ENCODE measurements at regions not wholly inside any gene's neighbourhood (a gene's known extent, or its start where the extent isn't known, plus 50 kb on each side); places are given as distances from the start of the nearest gene placed in this dataset.
"Not testable (repeated sequence)": the region's sequence is repeated elsewhere in the genome, so short reads cannot be mapped to it uniquely, and the experiment has no call there.

DNA sequence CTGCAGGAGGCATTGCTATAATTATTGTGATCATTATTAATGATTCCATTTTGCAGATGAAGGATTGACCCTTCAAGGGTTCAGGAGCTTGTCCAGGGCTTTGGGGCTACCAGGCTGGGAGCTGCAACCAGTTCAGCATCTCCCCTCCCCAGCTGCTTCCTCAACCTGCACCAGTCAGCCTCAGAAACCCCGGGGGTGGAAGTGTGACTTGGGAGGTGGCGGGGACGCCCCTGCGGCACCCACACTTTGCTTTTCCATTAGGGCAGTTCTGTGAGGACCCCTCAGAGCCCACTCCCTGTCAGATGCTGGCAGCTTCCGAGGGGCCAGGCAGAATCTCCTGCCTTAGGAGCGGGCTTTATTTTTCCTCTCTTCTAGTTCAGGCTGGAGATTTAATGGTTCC, 85.6 kb downstream of the OLFM1 start:
- no peak for DNase-seq (ENCODE audit: low read depth)

DNA sequence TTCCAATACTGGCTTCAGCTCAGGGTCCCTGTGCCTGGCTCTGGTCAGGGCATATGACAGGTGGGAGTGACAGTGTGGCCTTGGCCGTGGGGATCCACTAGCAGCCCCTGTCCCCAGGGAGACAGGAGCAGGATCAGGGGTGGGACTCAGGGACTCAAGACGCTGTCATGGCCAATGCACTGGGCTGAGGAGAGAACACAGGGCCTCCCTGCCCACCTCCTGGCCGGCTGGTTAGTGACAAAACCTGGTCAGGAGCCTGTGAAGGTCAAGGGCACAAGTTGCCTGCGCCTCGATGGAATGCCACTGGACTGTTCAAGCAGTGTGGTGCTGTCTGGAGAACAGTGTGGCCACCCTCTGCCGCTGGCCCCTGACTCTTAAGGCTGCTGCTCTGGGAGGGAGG, 86.8 kb downstream of the OLFM1 start:
- no peak for DNase-seq (ENCODE audit: low read depth)

DNA sequence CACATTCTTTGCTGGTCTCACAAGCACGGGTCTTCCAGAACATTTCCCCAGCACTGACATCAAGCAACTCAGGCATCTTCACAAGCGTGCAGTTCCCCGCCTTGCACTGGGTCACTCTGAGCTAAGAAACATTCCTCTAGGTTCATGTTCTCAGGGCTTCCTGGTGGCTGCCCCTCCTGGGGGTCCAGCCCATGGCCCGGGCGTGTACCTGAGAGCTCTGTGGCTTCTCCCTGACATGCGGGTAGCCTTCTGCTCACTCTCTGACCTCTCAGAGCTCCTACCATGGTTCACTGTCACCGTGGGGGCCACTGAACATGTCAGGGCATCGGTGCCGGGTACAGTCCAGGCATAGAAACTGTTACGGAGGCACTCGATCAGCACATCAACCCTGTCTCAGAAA, 87.5 kb downstream of the OLFM1 start:
- no peak for DNase-seq (ENCODE audit: low read depth)

DNA sequence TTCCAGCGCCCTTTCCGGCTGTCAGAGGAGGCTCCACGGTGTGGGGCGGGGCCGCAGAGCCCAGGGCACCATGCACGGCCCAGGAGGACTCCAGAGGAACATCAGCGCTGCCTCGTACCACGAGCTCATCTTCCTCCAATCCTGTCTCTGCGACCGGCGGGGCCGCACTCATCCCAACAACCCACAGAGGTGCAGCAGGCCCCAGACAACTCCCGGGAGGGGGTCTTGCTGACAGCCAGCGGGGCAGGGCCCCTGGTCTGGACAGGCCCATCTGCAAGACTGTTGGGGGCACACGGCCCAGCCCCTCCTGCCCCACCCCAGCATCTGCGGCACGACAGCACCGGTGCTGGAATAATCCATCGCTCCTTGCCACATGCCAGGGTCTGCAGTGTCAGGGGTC, 88.8 kb downstream of the OLFM1 start:
- no peak for DNase-seq (ENCODE audit: low read depth)

DNA sequence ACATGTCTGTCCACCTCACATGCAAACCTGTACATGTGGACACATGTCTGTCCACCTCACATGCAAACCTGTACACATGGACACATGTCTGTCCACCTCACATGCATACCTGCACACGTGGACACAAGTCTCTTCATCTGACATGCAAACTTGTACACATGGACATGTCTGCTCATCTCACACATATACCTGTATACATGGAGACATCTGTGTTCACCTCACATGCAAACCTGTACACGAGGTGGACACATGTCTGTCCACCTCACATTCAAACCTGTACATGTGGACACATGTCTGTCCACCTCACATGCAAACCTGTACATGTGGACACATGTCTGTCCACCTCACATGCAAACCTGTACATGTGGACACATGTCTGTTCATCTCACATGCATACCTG, 90.1 kb downstream of the OLFM1 start:
- not testable (repeated sequence) for DNase-seq (ENCODE audit: low read depth)

DNA sequence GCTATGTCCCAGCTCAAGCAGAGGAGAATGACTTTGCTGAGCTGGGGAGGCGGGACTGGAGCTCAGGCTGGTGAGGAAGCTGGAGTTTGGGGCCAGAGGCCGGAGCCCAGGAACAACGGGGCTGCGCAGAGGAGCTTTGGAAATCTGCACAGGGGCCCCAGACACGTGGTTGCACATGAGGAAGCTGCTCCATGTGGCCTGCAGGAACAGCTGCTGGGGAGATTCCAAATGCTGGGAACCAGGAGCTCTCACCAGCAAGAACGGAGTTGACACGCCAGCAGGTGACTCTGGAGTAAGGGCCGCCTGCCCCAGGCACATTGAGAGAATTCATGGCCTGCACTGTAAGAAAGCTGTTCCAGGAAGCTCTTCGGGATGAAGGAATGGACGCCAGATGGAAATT, 91.0 kb downstream of the OLFM1 start:
- no peak for DNase-seq (ENCODE audit: low read depth)

DNA sequence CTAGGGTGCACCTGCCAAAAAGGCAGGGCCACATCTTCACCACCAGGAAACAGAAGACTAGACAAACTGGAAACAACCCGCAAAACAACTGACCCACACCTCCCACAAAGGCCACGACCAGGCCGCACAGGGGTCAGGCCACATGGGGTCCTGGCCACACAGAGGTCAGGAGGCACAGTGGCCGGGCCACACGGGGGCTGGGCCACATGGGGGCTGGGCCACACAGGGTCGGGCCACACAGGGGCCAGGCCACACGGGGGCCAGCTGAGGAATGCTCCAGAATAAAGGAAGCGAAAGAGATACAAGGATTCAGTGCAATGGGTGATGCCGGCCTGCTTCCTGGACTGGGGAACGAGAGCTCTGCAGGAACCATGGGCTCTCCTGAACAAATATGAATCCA, 91.6 kb downstream of the OLFM1 start:
- DNase-seq (ENCODE audit: low read depth): no peak

DNA sequence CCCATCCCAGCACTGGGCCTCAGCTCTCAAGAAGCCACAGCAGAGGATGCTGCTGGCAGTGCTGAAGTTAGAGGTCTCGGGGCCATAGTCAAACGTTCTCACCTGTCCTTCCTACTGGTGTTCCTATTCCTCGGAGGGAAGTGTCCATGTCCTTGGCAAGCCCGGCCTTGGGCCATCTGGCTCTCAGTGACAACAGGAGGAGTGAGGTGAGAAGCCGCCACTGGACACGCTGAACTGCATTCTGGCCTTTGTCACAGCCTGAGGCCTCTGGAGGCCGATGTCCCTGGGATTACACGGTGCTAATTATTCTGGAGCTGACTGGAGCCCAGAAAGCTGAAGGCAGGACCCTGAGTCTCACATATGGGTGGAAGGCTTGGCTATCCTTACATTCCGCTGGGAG, 92.5 kb downstream of the OLFM1 start:
- DNase-seq (ENCODE audit: low read depth): no peak

DNA sequence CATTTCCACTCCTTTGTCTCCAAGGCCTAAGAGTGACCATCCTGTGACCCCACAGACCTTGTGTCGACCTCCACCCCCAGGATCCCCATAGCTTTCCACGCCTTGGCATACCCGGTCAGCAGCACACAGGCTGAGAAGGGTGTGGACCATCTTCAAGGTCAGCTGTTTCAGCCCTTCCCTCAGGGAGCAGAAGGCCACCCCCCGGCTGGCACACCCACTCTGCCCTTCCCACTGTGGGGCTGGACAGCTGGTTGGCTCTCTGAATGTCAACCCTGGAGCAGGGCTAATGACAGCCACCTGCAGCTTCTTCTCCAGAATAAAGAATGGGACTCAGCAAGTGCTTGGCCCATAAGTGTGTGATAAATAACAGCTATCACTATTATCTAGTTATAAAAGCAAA, 93.1 kb downstream of the OLFM1 start:
- no peak for DNase-seq (ENCODE audit: low read depth)

DNA sequence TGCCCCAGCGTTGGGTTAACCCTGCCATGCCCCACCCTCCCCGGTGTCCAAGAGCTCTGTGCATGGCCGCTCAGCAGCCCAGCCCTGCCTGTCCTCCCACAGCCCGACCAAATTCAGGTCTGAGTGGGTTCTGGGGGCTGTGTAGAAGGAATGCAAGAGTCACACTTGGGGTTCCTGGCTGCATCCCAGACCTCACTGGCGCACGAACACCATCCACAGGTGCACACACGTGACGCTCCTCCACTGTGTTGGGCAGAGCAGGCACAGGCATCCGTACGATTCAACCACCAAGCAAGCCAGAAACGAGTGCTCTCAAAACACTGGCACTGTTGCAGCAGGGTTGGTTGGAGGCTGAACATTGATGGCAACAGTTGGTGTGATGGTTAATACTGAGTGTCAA, 93.9 kb downstream of the OLFM1 start:
- DNase-seq (ENCODE audit: low read depth): no peak

DNA sequence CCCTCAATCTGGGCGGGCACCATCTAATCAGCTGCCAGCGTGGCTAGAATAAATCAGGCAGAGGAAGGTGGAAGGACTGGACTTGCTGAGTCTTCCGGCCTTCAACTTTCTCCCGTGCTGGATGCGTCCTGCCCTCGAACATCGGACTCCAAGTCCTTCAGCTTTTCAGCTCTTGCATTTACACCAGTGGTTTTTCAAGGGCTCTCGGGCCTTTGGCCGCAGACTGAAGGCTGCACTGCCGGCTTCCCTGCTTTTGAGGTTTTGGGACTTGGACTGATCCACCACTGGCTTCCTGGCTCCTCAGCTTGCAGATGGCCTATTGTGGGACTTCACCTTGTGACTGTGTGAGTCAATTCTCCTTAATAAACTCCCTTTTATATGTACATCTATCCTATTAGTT, 94.4 kb downstream of the OLFM1 start:
- DNase-seq (ENCODE audit: low read depth): not testable (repeated sequence)

DNA sequence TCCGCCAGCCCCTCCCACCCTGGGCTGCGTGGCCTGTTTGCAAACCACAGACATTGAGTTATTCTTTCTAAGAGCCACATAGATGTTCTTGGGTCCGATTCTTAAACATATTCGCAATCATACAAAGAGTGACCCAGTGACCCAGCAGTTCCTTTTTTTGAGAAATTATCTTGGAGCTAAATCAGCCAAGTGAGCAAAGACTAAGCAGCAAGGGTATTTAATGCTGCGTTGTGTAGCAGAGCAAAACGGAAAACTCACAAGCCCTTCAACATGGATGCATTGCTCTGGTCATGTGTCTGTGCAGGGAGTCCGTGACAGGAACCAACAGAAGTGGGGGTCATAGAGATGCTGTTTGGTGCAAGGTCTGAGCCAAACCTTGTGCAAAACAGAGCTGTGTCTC, 95.6 kb downstream of the OLFM1 start:
- DNase-seq (ENCODE audit: low read depth): no peak

DNA sequence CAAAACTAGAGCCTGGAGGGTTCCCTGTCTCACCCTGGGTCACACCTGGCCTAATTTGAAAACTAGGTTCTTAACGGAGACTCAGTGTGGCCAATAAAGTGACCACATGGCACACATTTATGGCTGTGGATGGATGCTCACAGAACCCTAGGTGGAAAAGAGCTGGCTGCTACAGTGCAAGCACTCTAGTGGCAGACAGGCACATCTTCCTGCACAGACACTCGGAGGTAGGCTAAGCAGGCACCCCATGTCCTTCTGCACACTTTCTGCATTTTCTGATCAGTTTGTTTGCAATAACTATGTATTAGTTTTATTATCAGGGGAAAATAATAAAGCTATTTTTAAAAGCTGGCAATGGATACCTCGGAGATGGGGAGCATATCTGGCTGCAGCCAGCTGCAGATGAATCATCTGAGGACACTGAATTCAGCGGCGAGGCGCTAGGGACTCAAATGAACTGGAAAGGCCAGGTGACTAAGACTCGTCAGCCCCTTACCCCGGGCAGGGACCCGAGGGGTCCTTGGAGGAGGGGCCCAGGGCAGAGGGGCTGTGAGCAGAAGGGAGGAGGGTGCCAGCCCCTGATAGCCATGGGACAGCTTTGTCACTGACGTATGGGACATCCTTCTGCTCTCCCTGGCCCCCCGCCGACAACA, 96.2 kb downstream of the OLFM1 start:
- no peak for DNase-seq (ENCODE audit: low read depth)

DNA sequence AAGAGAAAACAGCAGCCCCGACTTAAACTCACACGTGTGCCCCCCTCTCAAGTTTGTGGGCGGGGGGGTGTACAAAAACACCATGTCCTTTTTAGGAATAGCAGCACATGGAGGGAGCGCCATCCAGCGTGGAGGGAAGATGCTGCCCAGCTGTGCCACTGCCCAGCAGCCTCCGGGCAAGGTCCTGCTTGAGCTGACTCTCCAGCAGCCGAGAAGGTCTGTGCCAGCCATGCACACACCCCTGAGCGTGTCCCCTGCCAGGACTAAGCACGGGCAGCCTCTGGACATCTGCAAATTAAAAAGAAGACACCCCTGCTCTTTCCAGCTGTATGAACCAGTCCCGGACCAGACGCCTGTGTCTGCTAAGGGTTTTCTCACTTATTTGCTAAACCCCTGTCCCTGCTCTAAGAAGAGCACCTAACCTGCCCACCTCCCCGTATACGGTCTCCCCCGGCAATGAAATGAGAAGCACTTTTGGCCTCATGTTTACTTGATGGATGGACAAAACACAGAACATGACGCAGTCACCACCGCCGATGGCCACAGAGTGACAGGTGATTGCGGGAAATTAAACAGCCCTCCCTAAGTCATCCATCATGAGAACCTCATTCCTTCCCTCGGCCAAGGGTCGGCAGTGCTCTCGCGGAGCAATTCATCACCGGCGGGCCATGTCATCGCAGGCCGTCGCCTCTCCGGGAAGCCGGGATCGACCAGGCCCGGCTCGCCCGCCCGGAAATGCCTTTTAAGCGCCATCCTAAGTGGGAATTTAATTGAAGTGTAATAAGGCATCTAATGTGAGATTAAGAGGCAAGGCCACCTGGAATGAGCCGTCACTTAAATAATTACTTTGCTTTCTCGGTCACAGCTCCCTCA, 96.9 kb downstream of the OLFM1 start:
- no peak for DNase-seq (ENCODE audit: low read depth)

DNA sequence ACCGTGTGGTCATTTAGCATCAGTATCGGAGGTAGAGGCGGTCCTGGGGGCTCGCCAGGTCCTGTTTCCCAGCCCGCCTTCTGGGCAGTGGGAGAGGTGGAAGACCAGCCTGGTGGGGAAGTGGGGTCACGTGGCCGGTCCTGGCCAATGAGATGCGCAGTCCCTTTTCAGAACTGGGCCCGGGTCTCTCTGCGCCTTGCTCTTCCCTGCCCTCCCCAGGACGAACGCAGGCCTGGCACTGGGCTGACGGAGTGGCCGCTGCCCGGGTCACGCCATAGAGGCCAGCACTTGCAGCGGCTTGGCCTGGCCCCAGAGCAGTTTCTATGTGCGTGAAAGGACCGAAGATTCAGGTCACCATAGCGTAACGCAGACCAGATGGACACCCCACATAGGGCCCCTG, 97.6 kb downstream of the OLFM1 start:
- DNase-seq (ENCODE audit: low read depth): no peak

DNA sequence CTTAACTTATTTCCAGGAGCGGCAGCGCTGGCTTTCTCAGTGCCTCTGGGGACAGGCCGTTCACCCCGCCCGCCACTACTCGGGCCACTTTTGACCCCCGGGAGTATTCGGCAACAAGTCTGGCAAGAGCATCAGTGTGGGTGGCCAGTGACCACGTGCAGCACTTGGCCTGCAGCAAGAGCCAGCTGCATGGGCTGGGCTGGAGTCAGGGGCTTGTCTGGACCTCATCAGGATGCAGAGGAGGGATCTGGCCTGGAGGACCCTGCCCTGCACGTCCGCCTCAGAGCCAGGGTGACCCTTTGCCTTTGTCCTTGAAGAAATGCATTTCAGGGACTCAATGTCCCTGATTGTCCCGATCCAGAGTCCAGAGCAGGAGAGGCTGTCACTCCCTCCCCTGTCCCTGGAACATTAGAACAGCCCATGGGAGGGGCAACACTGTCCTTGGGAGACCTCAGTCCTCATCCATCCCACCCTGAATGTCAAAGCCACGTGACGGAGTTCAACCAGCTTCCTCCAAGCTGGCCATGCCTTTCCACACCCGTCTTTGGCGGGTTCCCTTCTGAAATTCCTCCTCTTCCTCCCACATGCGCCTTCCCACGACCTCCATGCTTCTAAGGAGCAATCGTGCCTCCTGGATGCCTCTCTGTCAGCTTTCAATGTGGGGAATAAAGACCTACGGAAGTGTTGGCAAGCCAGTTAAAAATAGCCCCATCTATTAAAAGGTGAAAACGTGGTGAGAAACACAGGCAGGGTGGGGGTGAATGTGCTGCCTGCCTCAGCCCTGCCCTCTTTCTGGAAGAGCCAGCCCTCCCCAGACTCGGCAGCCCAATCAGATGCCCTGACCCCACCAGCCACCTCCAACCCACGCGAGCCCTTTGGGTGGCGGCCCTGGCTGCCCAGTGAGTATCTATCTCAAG, 99.0 kb downstream of the OLFM1 start:
- no peak for DNase-seq (ENCODE audit: low read depth)

DNA sequence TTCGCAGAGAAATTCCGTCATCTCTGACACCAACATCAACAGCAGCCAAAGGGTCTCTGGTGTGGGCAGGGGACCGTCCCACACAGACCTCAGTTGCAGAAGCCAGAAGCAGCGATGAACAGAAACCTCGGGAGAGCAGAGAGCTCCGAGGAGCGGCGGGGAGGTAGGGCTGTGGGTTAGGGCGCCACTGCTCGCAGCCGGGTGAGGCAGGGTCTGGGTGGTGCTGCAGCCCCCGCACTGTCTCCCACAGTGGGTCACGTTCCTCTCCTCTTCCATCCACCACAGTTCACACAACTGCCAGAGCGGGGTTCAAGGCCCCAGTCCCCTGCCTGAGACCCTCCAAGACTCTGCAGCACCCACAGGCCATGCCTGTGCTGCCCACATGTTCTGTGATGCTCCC, 99.9 kb downstream of the OLFM1 start:
- no peak for DNase-seq (ENCODE audit: low read depth)

DNA sequence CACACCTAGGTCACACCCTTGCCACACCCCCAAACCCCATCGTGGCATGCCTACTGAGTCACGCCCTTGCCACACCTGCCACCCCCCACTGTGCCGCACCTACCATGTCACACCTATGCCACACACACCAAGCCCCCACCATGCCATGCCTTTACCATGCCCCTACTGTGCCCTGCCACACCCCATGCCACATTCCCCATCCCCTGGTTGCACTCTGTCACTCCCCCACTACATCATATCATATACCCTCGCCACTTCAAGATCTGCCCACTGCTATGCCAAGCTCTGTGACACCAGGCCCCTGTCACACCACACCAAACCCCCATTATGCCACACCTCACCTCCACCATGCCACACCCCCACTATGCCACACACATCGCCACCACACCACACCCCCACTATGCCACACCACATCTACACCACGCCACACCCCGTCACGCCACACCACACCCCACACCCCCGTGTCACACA, 101.2 kb downstream of the OLFM1 start:
- no peak for DNase-seq (ENCODE audit: low read depth)

DNA sequence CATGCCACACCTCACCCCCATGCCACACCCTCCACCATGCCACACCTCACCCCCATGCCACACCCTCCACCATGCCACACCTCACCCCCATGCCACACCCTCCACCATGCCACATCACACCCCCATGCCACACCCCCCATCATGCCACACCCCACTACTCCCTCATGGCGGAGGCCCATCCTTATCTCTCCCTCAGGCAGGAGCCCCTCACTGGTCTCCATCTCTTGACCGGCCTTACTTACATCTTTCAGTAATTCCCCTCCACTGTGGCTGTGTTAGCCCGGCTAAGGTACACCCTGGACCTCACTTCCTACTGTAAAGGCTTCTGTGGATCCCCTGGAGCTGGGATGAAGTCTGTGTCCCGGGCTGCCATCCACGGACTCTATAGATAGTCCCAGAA, 102.0 kb downstream of the OLFM1 start:
- DNase-seq (ENCODE audit: low read depth): no peak

DNA sequence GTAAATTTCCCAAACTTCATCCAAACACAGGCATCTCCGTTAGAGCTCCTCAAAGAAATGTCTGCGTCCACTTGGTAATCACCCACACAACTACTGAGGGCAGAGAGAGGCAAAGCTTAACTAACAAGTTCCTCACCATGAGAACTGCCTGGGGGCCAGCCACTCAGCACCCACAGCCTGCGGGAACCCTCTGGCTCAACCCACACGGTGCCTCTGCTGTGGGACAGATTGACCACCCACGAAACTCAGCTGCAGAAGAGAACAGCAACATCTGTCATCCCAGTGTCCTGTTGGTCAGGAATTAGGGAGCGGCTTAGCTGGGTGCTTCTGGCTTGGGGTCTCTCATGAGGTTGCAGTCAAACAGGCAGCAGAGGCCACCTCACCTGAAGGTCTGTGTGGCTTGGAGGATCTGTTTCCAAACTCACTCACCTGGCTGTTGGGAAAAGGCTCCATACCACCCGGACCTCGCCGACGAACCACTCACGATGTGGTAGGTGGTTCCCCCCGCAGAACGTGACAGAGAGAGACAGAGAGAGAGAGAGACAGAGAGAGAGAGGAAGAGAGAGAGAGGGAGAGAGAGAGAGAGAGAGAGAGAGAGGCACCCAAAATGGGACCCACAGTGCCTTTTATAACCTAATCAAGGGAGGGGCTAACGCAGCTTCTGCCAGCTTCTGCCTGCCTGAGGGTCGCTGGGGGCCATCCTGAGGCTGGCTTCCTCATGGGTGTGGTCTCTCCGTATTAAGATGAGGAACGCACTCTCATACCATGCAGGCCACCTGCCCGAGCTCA, 103.5 kb downstream of the OLFM1 start:
- no peak for DNase-seq (ENCODE audit: low read depth)

DNA sequence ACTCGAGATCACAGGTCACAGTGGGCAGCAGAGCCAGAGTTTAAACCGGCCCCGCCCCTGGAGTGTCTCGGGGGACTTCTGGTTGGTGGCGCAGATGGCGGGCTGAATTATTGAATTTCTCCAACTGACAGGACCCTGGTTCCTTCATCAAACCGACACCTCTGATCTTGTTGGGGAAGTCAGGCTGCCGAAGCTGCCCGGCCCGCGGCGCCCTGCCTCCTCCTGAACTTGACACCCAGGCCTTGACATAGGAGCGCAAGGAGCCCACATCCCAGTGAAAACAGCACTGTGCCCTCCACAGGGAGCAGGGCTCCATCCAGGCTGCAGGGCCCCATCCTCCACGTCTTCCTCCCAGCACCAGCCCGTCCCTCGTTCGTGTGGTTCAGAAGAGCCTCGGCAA, 105.2 kb downstream of the OLFM1 start:
- no peak for DNase-seq (ENCODE audit: low read depth)

DNA sequence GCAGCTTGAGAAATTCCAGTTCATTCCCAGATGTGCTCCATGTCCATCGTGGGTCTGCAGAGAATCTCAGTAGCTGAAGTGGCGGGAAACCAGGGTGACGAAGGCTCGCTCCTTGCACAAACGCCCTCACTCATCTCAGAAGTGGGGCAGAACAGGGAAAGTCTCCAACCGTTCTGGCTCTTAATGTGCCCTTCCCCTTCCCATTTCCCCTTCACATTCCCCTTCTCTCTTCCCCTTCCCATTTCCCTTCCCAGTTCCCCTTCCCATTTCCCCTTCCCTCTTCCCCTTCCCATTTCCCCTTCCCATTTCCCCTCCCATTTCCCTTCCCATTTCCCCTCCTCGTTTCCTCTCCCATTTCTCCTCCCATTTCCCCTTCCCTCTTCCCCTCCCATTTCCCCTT, 108.5 kb downstream of the OLFM1 start:
- not testable (repeated sequence) for DNase-seq (ENCODE audit: low read depth)

Data from GM04504 (cell line).